SK-N-SH treated with all-trans-retinoic acid at 6 μM for 48 hours (cell line): ENCODE measurements at regions not wholly inside any gene's neighbourhood (a gene's known extent, or its start where the extent isn't known, plus 50 kb on each side); places are given as distances from the start of the nearest gene placed in this dataset.

Source experiments
- ARNTL ChIP-seq: fragments of 450-650 bp; formaldehyde crosslinking; IDR thresholded peaks from 2 replicates; pipeline ENCODE4 v1.5.0; 2020; ENCODE audit warnings: low read depth, mild to moderate bottlenecking, moderate library complexity, borderline replicate concordance
- PPARA ChIP-seq: fragments of 250-450 bp; sonication (Bioruptor Pico); IDR thresholded peaks from 2 replicates; pipeline ENCODE4 v1.5.0; 2020; ENCODE audit warnings: mild to moderate bottlenecking, borderline replicate concordance
- ZC3H10 ChIP-seq: fragments of 250-450 bp; sonication (Bioruptor Pico); IDR thresholded peaks from 2 replicates; pipeline ENCODE4 v1.5.1; 2021; ENCODE audit warnings: mild to moderate bottlenecking, moderate library complexity
- ZNF565 ChIP-seq: fragments of 450-650 bp; formaldehyde crosslinking; conservative IDR thresholded peaks from 2 replicates; pipeline ENCODE4 v1.5.0; 2020; ENCODE audit warnings: low read depth, mild to moderate bottlenecking, moderate library complexity
- ZNF8 ChIP-seq: fragments of 450-650 bp; formaldehyde crosslinking; IDR thresholded peaks from 2 replicates; pipeline ENCODE4 v1.5.0; 2020; ENCODE audit warnings: mild to moderate bottlenecking, moderate library complexity
- TF ChIP-seq, protein P1 (sequence below): fragments of 250-450 bp; sonication (Bioruptor Pico); IDR thresholded peaks from 2 replicates; pipeline ENCODE4 v1.8.0; 2020; ENCODE audit warnings: mild to moderate bottlenecking, moderate library complexity, borderline replicate concordance
- TF ChIP-seq, protein P2 (sequence below): fragments of 250-450 bp; sonication (Bioruptor Pico); IDR thresholded peaks from 2 replicates; pipeline ENCODE4 v1.8.0; 2021; ENCODE audit warnings: low read depth, mild to moderate bottlenecking, moderate library complexity, borderline replicate concordance

DNA sequence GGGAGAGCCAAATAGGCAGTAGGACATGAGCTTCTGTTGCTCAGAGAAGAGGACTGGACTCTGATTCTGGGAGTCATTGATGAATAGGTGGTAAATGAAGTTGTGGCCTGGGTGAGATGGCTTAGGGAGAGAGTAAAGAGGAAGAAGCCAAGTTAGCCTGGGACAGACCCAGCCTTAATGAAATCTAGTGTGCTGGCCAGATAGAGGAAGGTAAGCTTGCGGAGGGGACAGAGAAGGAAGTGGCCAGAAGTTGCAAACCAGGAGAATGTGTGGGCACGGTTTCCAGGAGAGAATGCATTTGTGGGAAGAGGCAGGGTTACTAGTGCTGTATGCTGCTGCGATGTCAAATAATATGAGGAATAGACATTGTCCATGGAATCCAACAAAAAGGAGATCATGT lies 83.3 kb upstream of the OLFM4 start:
- TF ChIP-seq, protein P1, sequence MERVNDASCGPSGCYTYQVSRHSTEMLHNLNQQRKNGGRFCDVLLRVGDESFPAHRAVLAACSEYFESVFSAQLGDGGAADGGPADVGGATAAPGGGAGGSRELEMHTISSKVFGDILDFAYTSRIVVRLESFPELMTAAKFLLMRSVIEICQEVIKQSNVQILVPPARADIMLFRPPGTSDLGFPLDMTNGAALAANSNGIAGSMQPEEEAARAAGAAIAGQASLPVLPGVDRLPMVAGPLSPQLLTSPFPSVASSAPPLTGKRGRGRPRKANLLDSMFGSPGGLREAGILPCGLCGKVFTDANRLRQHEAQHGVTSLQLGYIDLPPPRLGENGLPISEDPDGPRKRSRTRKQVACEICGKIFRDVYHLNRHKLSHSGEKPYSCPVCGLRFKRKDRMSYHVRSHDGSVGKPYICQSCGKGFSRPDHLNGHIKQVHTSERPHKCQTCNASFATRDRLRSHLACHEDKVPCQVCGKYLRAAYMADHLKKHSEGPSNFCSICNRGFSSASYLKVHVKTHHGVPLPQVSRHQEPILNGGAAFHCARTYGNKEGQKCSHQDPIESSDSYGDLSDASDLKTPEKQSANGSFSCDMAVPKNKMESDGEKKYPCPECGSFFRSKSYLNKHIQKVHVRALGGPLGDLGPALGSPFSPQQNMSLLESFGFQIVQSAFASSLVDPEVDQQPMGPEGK (CRISPR knock-in tag) = no peak
- TF ChIP-seq PPARA (CRISPR knock-in tag) (no peak), ZC3H10 (no peak), ZNF565 (CRISPR knock-in tag) (no peak), ZNF8 (CRISPR knock-in tag) (no peak), ARNTL (no peak)
- TF ChIP-seq, protein P2, sequence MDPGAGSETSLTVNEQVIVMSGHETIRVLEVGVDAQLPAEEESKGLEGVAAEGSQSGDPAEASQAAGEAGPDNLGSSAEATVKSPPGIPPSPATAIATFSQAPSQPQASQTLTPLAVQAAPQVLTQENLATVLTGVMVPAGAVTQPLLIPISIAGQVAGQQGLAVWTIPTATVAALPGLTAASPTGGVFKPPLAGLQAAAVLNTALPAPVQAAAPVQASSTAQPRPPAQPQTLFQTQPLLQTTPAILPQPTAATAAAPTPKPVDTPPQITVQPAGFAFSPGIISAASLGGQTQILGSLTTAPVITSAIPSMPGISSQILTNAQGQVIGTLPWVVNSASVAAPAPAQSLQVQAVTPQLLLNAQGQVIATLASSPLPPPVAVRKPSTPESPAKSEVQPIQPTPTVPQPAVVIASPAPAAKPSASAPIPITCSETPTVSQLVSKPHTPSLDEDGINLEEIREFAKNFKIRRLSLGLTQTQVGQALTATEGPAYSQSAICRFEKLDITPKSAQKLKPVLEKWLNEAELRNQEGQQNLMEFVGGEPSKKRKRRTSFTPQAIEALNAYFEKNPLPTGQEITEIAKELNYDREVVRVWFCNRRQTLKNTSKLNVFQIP (CRISPR knock-in tag) = no peak
